GM11168 (cell line): ENCODE measurements at regions not wholly inside any gene's neighbourhood (a gene's known extent, or its start where the extent isn't known, plus 50 kb on each side); places are given as distances from the start of the nearest gene placed in this dataset.
"Not testable (repeated sequence)": the region's sequence is repeated elsewhere in the genome, so short reads cannot be mapped to it uniquely, and the experiment has no call there.

Experiments
- in situ Hi-C: fragments of 300-500 bp; cut with MboI; formaldehyde crosslinking; loops from one replicate; pipeline ENCODE4 v1.12.0; 2022; ENCODE audit warnings: low sequenced_read_pairs; ENCODE audit not compliant: unreplicated experiment

- in situ Hi-C loops, result no loop called here
These were observed 1106.7 kb downstream of the SLC6A15 start for GRCh38 chr12:83805873-83806272.

GRCh38 chr12:83805156-83805772 is 1107.3 kb downstream of the SLC6A15 start:
- in situ Hi-C loops, result no loop called here

GRCh38 chr12:83801972-83802371 is 1110.6 kb downstream of the SLC6A15 start:
- in situ Hi-C loops, result no loop called here

GRCh38 chr12:83800022-83800421 is 1112.6 kb downstream of the SLC6A15 start:
- in situ Hi-C loops, result no loop called here

- in situ Hi-C loops, result no loop called here
These were observed 1109.8 kb downstream of the TMTC2 start for GRCh38 chr12:83796531-83796930.

- in situ Hi-C loops, result no loop called here
These were observed 1106.9 kb downstream of the TMTC2 start for GRCh38 chr12:83793616-83794015.

GRCh38 chr12:83784298-83784890 is 1097.7 kb downstream of the TMTC2 start:
- in situ Hi-C loops, result no loop called here

- in situ Hi-C loops, result no loop called here
These were observed 1092.8 kb downstream of the TMTC2 start for GRCh38 chr12:83779526-83779925.

GRCh38 chr12:83769151-83769550 is 1082.4 kb downstream of the TMTC2 start:
- in situ Hi-C loops, result no loop called here

GRCh38 chr12:83767723-83768122 is 1081.0 kb downstream of the TMTC2 start:
- in situ Hi-C loops, result no loop called here

GRCh38 chr12:83763425-83763824 is 1076.7 kb downstream of the TMTC2 start:
- in situ Hi-C loops, result no loop called here

GRCh38 chr12:83759906-83760305 is 1073.2 kb downstream of the TMTC2 start:
- in situ Hi-C loops, result no loop called here

- in situ Hi-C loops, result no loop called here
These were observed 1072.4 kb downstream of the TMTC2 start for GRCh38 chr12:83758888-83759631.

GRCh38 chr12:83753904-83754303 is 1067.2 kb downstream of the TMTC2 start:
- in situ Hi-C loops, result no loop called here

- in situ Hi-C loops, result no loop called here
These were observed 1066.5 kb downstream of the TMTC2 start for GRCh38 chr12:83753205-83753604.

GRCh38 chr12:83739607-83740006 is 1052.9 kb downstream of the TMTC2 start:
- in situ Hi-C loops, result no loop called here

GRCh38 chr12:83710851-83711250 is 1024.1 kb downstream of the TMTC2 start:
- in situ Hi-C loops, result no loop called here

- in situ Hi-C loops, result no loop called here
These were observed 1023.2 kb downstream of the TMTC2 start for GRCh38 chr12:83709899-83710298.

GRCh38 chr12:83700838-83701237 is 1014.1 kb downstream of the TMTC2 start:
- in situ Hi-C loops, result no loop called here

GRCh38 chr12:83696311-83696710 is 1009.6 kb downstream of the TMTC2 start:
- in situ Hi-C loops, result not testable (repeated sequence)

GRCh38 chr12:83691730-83692129 is 1005.0 kb downstream of the TMTC2 start:
- in situ Hi-C loops, result no loop called here

- in situ Hi-C loops, result no loop called here
These were observed 1003.8 kb downstream of the TMTC2 start for GRCh38 chr12:83690465-83690864.
